IPS-18a (cell line): ENCODE measurements at regions not wholly inside any gene's neighbourhood (a gene's known extent, or its start where the extent isn't known, plus 50 kb on each side); places are given as distances from the start of the nearest gene placed in this dataset.

ENCODE experiments used
- H3K27ac ChIP-seq: one replicate; pipeline ENCODE4 v1.5.1; 2013; ENCODE audit warnings: low read length
- H3K27me3 ChIP-seq: one replicate; pipeline ENCODE4 v1.6.1; 2013; ENCODE audit warnings: mild to moderate bottlenecking, low read length; ENCODE audit not compliant: control insufficient read depth, insufficient read depth
- H3K36me3 ChIP-seq: one replicate; pipeline ENCODE4 v1.6.1; 2013; ENCODE audit warnings: low read depth, low read length; ENCODE audit not compliant: control insufficient read depth
- H3K4me1 ChIP-seq: one replicate; pipeline ENCODE4 v1.6.1; 2013; ENCODE audit warnings: low read depth, low read length; ENCODE audit not compliant: control insufficient read depth
- H3K4me3 ChIP-seq: one replicate; pipeline ENCODE4 v1.5.1; 2013; ENCODE audit warnings: low read length
- H3K9ac ChIP-seq: one replicate; pipeline ENCODE4 v1.6.1; 2013; ENCODE audit warnings: mild to moderate bottlenecking, low read length, moderate library complexity
- H3K9me3 ChIP-seq: one replicate; pipeline ENCODE4 v1.6.1; 2013; ENCODE audit warnings: low read depth, low read length; ENCODE audit not compliant: control insufficient read depth

DNA sequence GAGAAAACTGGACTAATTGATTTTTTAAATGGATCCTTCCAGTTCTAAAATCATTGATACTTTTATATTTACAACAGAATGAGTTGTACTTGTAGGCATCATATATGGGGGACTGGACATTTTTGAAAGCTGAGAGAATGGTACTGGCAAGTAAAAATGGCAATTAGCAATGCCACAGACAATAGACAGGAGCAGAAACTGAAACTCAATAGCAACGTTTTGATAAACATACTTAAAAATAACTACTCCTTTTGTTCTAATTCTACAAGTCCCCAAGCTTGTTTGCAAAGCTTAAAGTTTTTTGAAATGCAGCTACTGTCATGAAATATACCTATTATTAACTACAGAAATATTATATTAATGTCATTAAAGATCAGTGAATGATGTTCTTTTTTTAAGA lies 52.8 kb upstream of the FBXL7 start:
- H3K27me3 ChIP-seq, result no peaks in the 10 kb centered on the region
- no peaks in the 10 kb centered on the region for H3K4me1 ChIP-seq
- no peak overlapping the region for H3K4me3 ChIP-seq
- H3K27ac ChIP-seq, result no peak overlapping the region
- H3K9ac ChIP-seq, result no peak overlapping the region
- H3K36me3 ChIP-seq, result no peaks in the 10 kb centered on the region
- H3K9me3 ChIP-seq, result no peaks in the 10 kb centered on the region

- no peaks in the 10 kb centered on the region for H3K36me3 ChIP-seq
- H3K9me3 ChIP-seq, result no peaks in the 10 kb centered on the region
- no peak overlapping the region for H3K27ac ChIP-seq
- no peak overlapping the region for H3K9ac ChIP-seq
- no peaks in the 10 kb centered on the region for H3K27me3 ChIP-seq
- H3K4me1 ChIP-seq, result no peaks in the 10 kb centered on the region
- no peak overlapping the region for H3K4me3 ChIP-seq
Measured at GRCh38 chr5:15446552-15446951, 53.4 kb upstream of the FBXL7 start.

DNA sequence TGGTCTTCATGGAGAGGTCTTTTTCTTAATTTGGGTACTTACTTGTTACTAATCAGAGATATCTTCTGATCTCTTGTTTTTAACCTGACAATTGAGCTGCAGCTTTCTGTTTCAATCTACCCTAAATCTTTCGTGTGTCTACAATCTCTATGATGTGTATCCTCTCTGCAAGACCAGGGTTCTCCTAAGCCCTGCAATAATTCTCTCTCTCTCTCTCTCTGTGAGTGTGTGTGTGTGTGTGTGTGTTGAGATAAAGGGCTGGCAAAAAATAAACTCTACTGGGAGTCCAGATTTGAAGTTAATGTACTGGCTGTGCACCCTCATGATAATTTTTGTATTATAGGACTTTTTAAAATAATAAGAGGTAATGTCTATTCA lies 57.8 kb upstream of the FBXL7 start:
- Histone ChIP-seq H3K36me3 (no peaks in the 10 kb centered on the region), H3K27ac (no peak overlapping the region), H3K9me3 (no peaks in the 10 kb centered on the region), H3K9ac (no peak overlapping the region), H3K4me3 (no peak overlapping the region), H3K27me3 (no peaks in the 10 kb centered on the region), H3K4me1 (no peaks in the 10 kb centered on the region)

GRCh38 chr5:15441433-15442192 lies 58.4 kb upstream of the FBXL7 start:
- H3K4me3 ChIP-seq, result no peak overlapping the region
- H3K36me3 ChIP-seq, result no peaks in the 10 kb centered on the region
- H3K9me3 ChIP-seq, result no peaks in the 10 kb centered on the region
- H3K27ac ChIP-seq, result no peak overlapping the region
- no peaks in the 10 kb centered on the region for H3K27me3 ChIP-seq
- no peaks in the 10 kb centered on the region for H3K4me1 ChIP-seq
- H3K9ac ChIP-seq, result no peak overlapping the region

DNA sequence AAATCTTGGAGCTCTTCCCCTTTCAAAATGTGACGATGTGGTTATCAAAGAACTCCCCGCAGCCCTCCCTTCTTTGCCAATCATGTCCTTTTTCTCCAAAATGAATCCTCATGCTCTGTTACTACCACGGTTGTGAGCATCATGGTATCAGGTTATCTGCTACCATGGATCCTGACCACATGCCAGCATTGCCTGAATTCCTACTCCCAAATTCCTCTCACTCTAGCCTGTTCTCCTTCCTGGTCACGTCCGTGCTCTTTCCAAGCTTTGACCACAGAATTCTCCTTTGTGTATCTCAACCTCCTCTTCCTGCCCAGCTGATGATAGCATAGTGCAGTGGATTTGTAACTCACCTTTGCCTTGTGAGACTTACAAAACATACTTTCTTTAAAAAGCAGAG lies 59.5 kb upstream of the FBXL7 start:
- Histone ChIP-seq H3K27me3 (no peaks in the 10 kb centered on the region), H3K9ac (no peak overlapping the region), H3K4me1 (no peaks in the 10 kb centered on the region), H3K9me3 (no peaks in the 10 kb centered on the region), H3K36me3 (no peaks in the 10 kb centered on the region), H3K4me3 (no peak overlapping the region), H3K27ac (no peak overlapping the region)

DNA sequence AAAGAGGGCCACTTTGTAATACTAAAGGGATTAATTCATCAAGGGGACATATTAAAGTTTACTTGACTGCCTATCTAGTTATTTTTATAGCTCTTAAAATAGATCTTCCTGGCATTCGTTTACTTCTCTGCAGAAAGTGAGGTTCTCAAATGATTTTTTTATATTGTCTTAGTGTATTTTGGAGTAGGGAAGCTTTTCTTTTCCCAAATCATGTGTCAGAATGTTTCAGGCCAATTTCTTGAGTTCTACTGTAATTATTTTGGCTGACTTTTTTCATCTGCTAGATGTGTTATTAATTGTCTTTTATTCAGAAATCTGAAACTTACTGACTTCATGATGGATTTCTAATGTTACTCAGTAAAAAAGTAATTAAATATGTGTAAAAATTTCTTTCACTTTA lies 60.2 kb upstream of the FBXL7 start:
- H3K27me3 ChIP-seq, result no peaks in the 10 kb centered on the region
- no peak overlapping the region for H3K9ac ChIP-seq
- no peak overlapping the region for H3K4me3 ChIP-seq
- no peaks in the 10 kb centered on the region for H3K9me3 ChIP-seq
- no peaks in the 10 kb centered on the region for H3K4me1 ChIP-seq
- H3K36me3 ChIP-seq, result no peaks in the 10 kb centered on the region
- no peak overlapping the region for H3K27ac ChIP-seq

GRCh38 chr5:15433709-15434108 lies 66.3 kb upstream of the FBXL7 start:
- no peak overlapping the region for H3K4me3 ChIP-seq
- H3K27ac ChIP-seq, result no peak overlapping the region
- H3K9me3 ChIP-seq, result no peaks in the 10 kb centered on the region
- H3K4me1 ChIP-seq, result no peaks in the 10 kb centered on the region
- H3K36me3 ChIP-seq, result no peaks in the 10 kb centered on the region
- H3K27me3 ChIP-seq, result no peaks in the 10 kb centered on the region
- no peak overlapping the region for H3K9ac ChIP-seq

GRCh38 chr5:15431923-15432322 lies 68.1 kb upstream of the FBXL7 start:
- no peaks in the 10 kb centered on the region for H3K36me3 ChIP-seq
- H3K4me1 ChIP-seq, result no peaks in the 10 kb centered on the region
- H3K9me3 ChIP-seq, result no peaks in the 10 kb centered on the region
- no peak overlapping the region for H3K9ac ChIP-seq
- H3K27me3 ChIP-seq, result no peaks in the 10 kb centered on the region
- no peak overlapping the region for H3K4me3 ChIP-seq
- no peak overlapping the region for H3K27ac ChIP-seq

GRCh38 chr5:15425766-15426165 lies 74.2 kb upstream of the FBXL7 start:
- Histone ChIP-seq H3K36me3 (no peaks in the 10 kb centered on the region), H3K9ac (peak overlapping the region; percentile 18), H3K9me3 (no peaks in the 10 kb centered on the region), H3K27me3 (no peaks in the 10 kb centered on the region), H3K4me3 (no peak overlapping the region), H3K27ac (no peak overlapping the region), H3K4me1 (peaks cover 10% of the 10 kb centered on the region)

DNA sequence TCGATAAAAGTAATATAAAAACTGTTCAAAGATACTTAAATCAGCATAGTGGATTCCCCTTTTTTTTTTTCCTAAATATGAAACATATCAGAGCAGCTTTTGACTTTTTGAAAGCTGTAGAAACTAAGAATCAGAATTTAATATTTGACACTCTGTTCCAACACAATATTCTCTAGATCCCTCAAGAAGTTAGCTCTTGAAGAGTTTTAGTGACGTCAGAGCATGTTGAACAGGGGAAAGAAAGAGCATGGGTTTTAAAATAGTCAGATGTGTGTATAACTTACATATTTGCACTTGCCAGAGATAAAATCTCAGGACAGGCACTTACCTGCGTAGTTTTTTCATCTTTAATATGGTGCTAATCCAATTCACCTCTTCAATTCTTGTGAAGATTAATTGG lies 75.2 kb upstream of the FBXL7 start:
- Histone ChIP-seq H3K4me3 (no peak overlapping the region), H3K4me1 (peaks cover 10% of the 10 kb centered on the region), H3K36me3 (no peaks in the 10 kb centered on the region), H3K27me3 (no peaks in the 10 kb centered on the region), H3K27ac (no peak overlapping the region), H3K9me3 (no peaks in the 10 kb centered on the region), H3K9ac (no peak overlapping the region)

DNA sequence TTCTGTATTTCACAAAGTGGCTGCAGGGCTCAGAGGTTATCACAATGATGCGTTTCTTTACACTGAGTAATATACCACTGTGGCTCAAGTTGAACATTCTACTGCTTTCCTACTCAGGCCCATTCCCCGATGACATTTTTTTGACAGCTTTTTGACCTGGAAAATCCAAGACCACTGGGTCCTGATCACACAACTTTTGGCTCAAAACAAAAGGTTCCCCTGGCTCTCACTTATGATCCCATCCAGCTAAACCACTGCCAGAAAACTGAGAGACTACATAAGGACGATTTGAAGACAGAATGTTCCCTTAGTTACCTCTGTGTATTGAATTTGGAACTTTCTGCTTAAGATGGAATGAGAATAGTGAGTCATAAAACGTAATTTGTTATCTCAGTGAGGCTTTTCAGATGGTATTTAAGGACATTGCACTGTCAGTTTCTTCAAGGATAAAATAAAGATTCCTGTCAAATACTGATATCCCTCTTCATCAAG lies 78.0 kb upstream of the FBXL7 start:
- Histone ChIP-seq H3K9me3 (no peaks in the 10 kb centered on the region), H3K36me3 (no peaks in the 10 kb centered on the region), H3K4me3 (no peak overlapping the region), H3K27me3 (no peaks in the 10 kb centered on the region), H3K9ac (no peak overlapping the region), H3K27ac (no peak overlapping the region), H3K4me1 (peaks cover 10% of the 10 kb centered on the region)

GRCh38 chr5:15421381-15421780 lies 78.6 kb upstream of the FBXL7 start:
- Histone ChIP-seq H3K4me3 (no peak overlapping the region), H3K9me3 (no peaks in the 10 kb centered on the region), H3K27me3 (no peaks in the 10 kb centered on the region), H3K4me1 (peaks cover 10% of the 10 kb centered on the region), H3K9ac (no peak overlapping the region), H3K36me3 (no peaks in the 10 kb centered on the region), H3K27ac (no peak overlapping the region)
